H7 (cell line): ENCODE measurements at regions not wholly inside any gene's neighbourhood (a gene's known extent, or its start where the extent isn't known, plus 50 kb on each side); places are given as distances from the start of the nearest gene placed in this dataset.
"Not testable (repeated sequence)": the region's sequence is repeated elsewhere in the genome, so short reads cannot be mapped to it uniquely, and the experiment has no call there.

Experiments
- DNase-seq: peaks from one replicate; pipeline ENCODE4 v3.0.0; 2012
- H3K27me3 ChIP-seq: 2 replicates; pipeline ENCODE4 v1.6.0; 2011; ENCODE audit warnings: mild to moderate bottlenecking, low read length; ENCODE audit not compliant: control insufficient read depth, insufficient read depth
- H3K36me3 ChIP-seq: replicated peaks from 2 replicates; pipeline ENCODE4 v1.5.1; 2011; ENCODE audit warnings: low read length; ENCODE audit not compliant: control insufficient read depth, insufficient read depth
- H3K4me3 ChIP-seq: 2 replicates; pipeline ENCODE4 v1.5.1; 2011; ENCODE audit warnings: low read depth, mild to moderate bottlenecking, control low read depth, low read length, moderate library complexity; ENCODE audit not compliant: insufficient read depth

GRCh38 chr12:33248364-33248763 is 191.3 kb downstream of the SYT10 start:
- no peaks in the 10 kb centered on the region for H3K27me3 ChIP-seq
- no peaks in the 10 kb centered on the region for H3K36me3 ChIP-seq
- DNase-seq: no peak
- no peak overlapping the region for H3K4me3 ChIP-seq

- Histone ChIP-seq H3K36me3 (no peaks in the 10 kb centered on the region), H3K4me3 (no peak overlapping the region)
- no peak for DNase-seq
Measured at GRCh38 chr12:33247625-33248024, 192.0 kb downstream of the SYT10 start.

GRCh38 chr12:33245434-33245833 is 194.2 kb downstream of the SYT10 start:
- Histone ChIP-seq H3K36me3 (no peaks in the 10 kb centered on the region), H3K4me3 (no peak overlapping the region), H3K27me3 (no peaks in the 10 kb centered on the region)
- no peak for DNase-seq

More at GRCh38 chr12:33247625-33248024, 192.0 kb downstream of the SYT10 start:
- H3K27me3 ChIP-seq: no peaks in the 10 kb centered on the region

GRCh38 chr12:33226671-33227070 is 212.9 kb downstream of the SYT10 start:
- DNase-seq: no peak
- no peak overlapping the region for H3K4me3 ChIP-seq
- H3K36me3 ChIP-seq: no peaks in the 10 kb centered on the region
- H3K27me3 ChIP-seq: no peaks in the 10 kb centered on the region

- H3K27me3 ChIP-seq: no peaks in the 10 kb centered on the region
- H3K4me3 ChIP-seq: no peak overlapping the region
- no peak for DNase-seq
- no peaks in the 10 kb centered on the region for H3K36me3 ChIP-seq
Measured at GRCh38 chr12:33223956-33224355, 215.7 kb downstream of the SYT10 start.

GRCh38 chr12:33222357-33222756 is 217.3 kb downstream of the SYT10 start:
- no peaks in the 10 kb centered on the region for H3K27me3 ChIP-seq
- H3K36me3 ChIP-seq: no peaks in the 10 kb centered on the region
- DNase-seq: no peak
- H3K4me3 ChIP-seq: no peak overlapping the region

GRCh38 chr12:33205981-33206380 is 233.6 kb downstream of the SYT10 start:
- Histone ChIP-seq H3K36me3 (no peaks in the 10 kb centered on the region), H3K27me3 (no peaks in the 10 kb centered on the region), H3K4me3 (no peak overlapping the region)
- DNase-seq: no peak

- H3K36me3 ChIP-seq, DNase-seq, H3K27me3 ChIP-seq, H3K4me3 ChIP-seq: not testable (repeated sequence)
Measured at GRCh38 chr12:33194389-33194788, 245.2 kb downstream of the SYT10 start.

- Histone ChIP-seq H3K4me3 (no peak overlapping the region), H3K36me3 (no peaks in the 10 kb centered on the region), H3K27me3 (no peaks in the 10 kb centered on the region)
- DNase-seq: no peak
Measured at GRCh38 chr12:33192226-33192625, 247.4 kb downstream of the SYT10 start.

- Histone ChIP-seq H3K36me3 (no peaks in the 10 kb centered on the region), H3K27me3 (no peaks in the 10 kb centered on the region), H3K4me3 (no peak overlapping the region)
- no peak for DNase-seq
Measured at GRCh38 chr12:33187409-33187808, 252.2 kb downstream of the SYT10 start.

GRCh38 chr12:33184161-33184560 is 255.5 kb downstream of the SYT10 start:
- no peak overlapping the region for H3K4me3 ChIP-seq
- no peak for DNase-seq
- no peaks in the 10 kb centered on the region for H3K36me3 ChIP-seq
- no peaks in the 10 kb centered on the region for H3K27me3 ChIP-seq

GRCh38 chr12:33182485-33182884 is 257.1 kb downstream of the SYT10 start:
- Histone ChIP-seq H3K36me3 (no peaks in the 10 kb centered on the region), H3K27me3 (no peaks in the 10 kb centered on the region), H3K4me3 (no peak overlapping the region)
- DNase-seq: no peak

- Histone ChIP-seq H3K27me3 (no peaks in the 10 kb centered on the region), H3K4me3 (no peak overlapping the region), H3K36me3 (no peaks in the 10 kb centered on the region)
- DNase-seq: no peak
Measured at GRCh38 chr12:33180918-33181317, 258.7 kb downstream of the SYT10 start.

- H3K36me3 ChIP-seq, H3K4me3 ChIP-seq, H3K27me3 ChIP-seq, DNase-seq: not testable (repeated sequence)
Measured at GRCh38 chr12:33166260-33166659, 269.7 kb upstream of the PKP2 start.

- Histone ChIP-seq H3K4me3 (no peak overlapping the region), H3K27me3 (no peaks in the 10 kb centered on the region), H3K36me3 (no peaks in the 10 kb centered on the region)
- no peak for DNase-seq
Measured at GRCh38 chr12:33156042-33156441, 259.5 kb upstream of the PKP2 start.

- H3K27me3 ChIP-seq, H3K36me3 ChIP-seq, H3K4me3 ChIP-seq, DNase-seq: not testable (repeated sequence)
Measured at GRCh38 chr12:33147292-33147691, 250.7 kb upstream of the PKP2 start.
